HG03432 (cell line): ENCODE measurements at regions not wholly inside any gene's neighbourhood (a gene's known extent, or its start where the extent isn't known, plus 50 kb on each side); places are given as distances from the start of the nearest gene placed in this dataset.

ENCODE experiments used
- ATAC-seq: cut with Tn5 transposase; IDR thresholded peaks from one replicate; pipeline ENCODE4 v1.9.1; 2021; ENCODE audit warnings: mild to moderate bottlenecking, moderate library complexity; ENCODE audit not compliant: unreplicated experiment

- ATAC-seq = peak; percentile 56
Measured at GRCh38 chr6:56772737-56773184, 130.1 kb upstream of the DST start.

GRCh38 chr6:56771929-56772607, 129.4 kb upstream of the DST start:
- ATAC-seq = no peak

- ATAC-seq = no peak
Measured at GRCh38 chr6:56771189-56771588, 128.5 kb upstream of the DST start.

GRCh38 chr6:56770011-56770520, 127.4 kb upstream of the DST start:
- no peak for ATAC-seq

- no peak for ATAC-seq
Measured at GRCh38 chr6:56767892-56768531, 125.3 kb upstream of the DST start.

GRCh38 chr6:56767435-56767834, 124.7 kb upstream of the DST start:
- no peak for ATAC-seq

GRCh38 chr6:56766806-56767178, 124.1 kb upstream of the DST start:
- peak; percentile 82 for ATAC-seq

GRCh38 chr6:56766139-56766805, 123.6 kb upstream of the DST start:
- no peak for ATAC-seq

GRCh38 chr6:56765494-56765893, 122.8 kb upstream of the DST start:
- no peak for ATAC-seq

GRCh38 chr6:56764081-56764566, 121.4 kb upstream of the DST start:
- peak; percentile 56 for ATAC-seq

GRCh38 chr6:56761651-56762050, 119.0 kb upstream of the DST start:
- no peak for ATAC-seq

GRCh38 chr6:56760842-56761241, 118.2 kb upstream of the DST start:
- no peak for ATAC-seq

- ATAC-seq = peak; percentile 26
Measured at GRCh38 chr6:56759521-56759920, 116.8 kb upstream of the DST start.

GRCh38 chr6:56758553-56758952, 115.9 kb upstream of the DST start:
- no peak for ATAC-seq

- ATAC-seq = no peak
Measured at GRCh38 chr6:56758120-56758519, 115.4 kb upstream of the DST start.

- ATAC-seq = no peak
Measured at GRCh38 chr6:56757588-56757984, 114.9 kb upstream of the DST start.

GRCh38 chr6:56756791-56757587, 114.3 kb upstream of the DST start:
- ATAC-seq = no peak

GRCh38 chr6:56756219-56756789, 113.6 kb upstream of the DST start:
- no peak for ATAC-seq

GRCh38 chr6:56755040-56755439, 112.4 kb upstream of the DST start:
- no peak for ATAC-seq

- ATAC-seq = no peak
Measured at GRCh38 chr6:56753811-56754210, 111.1 kb upstream of the DST start.

GRCh38 chr6:56752534-56752933, 109.8 kb upstream of the DST start:
- ATAC-seq = no peak
